ENCODE measurements at regions not wholly inside any gene's neighbourhood (a gene's known extent, or its start where the extent isn't known, plus 50 kb on each side); places are given as distances from the start of the nearest gene placed in this dataset.
A peak's percentile ranks its signal among the peaks of the same experiment; 100 is the strongest.

DNA sequence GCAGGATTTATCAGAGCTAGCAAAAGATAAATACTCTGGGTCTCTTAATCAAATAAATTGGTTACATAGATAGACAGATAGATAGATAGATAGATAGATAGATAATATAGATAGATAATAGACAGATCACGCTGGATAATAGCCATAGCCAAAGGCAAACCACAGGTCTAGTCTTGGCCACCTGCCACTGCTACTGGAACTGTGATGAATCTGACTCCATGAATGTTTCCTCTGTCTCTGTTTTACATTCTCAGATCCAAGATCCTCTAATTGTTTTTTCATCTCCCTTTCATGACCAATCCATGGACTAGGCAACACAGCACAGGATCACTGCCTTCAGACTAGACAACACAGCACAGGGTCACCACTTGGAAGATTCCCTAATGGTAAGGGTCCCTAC, 444.7 kb upstream of the NFIA start:
- DNase-seq (ENCODE audit: low spot score in 2 of 2) = no peak
- H3K36me3 ChIP-seq = no peaks in the 10 kb centered on the region
- WGBS, 2 donors = 80 to 92% methylated on average over 1 of the region's 1 CpG
- TF ChIP-seq EP300 (IDR thresholded peaks at IDR 0.05) = no peak
- TF ChIP-seq CTCF (IDR thresholded peaks at IDR 0.05) = no peak
- no peak for TF ChIP-seq POLR2A (IDR thresholded peaks at IDR 0.05)
- no peaks in the 10 kb centered on the region for H3K9me3 ChIP-seq
- no peak overlapping the region for H3K4me3 ChIP-seq
- no peak overlapping the region for H3K27ac ChIP-seq
- no peaks in the 10 kb centered on the region for H3K27me3 ChIP-seq
- H3K4me1 ChIP-seq = peaks cover 0 to 7% (median 0%) of the 10 kb centered on the region in 4 donors

- no peak for DNase-seq (ENCODE audit: low spot score in 2 of 2)
- Histone ChIP-seq H3K27me3 (no peaks in the 10 kb centered on the region), H3K27ac (no peak overlapping the region), H3K36me3 (no peaks in the 10 kb centered on the region), H3K4me1 (peaks cover 0 to 7% (median 0%) of the 10 kb centered on the region in 4 donors), H3K4me3 (no peak overlapping the region), H3K9me3 (no peaks in the 10 kb centered on the region)
- TF ChIP-seq POLR2A (IDR thresholded peaks at IDR 0.05) (no peak), CTCF (IDR thresholded peaks at IDR 0.05) (no peak), EP300 (IDR thresholded peaks at IDR 0.05) (no peak)
- WGBS, 2 donors = 43 to 47% methylated on average over 2 of the region's 2 CpGs
Measured at GRCh38 chr1:60636946-60637345, 445.4 kb upstream of the NFIA start.

- no peak overlapping the region for H3K27ac ChIP-seq
- H3K27me3 ChIP-seq = no peaks in the 10 kb centered on the region
- H3K4me1 ChIP-seq = peaks cover 0 to 7% (median 0%) of the 10 kb centered on the region in 4 donors
- no peak for DNase-seq (ENCODE audit: low spot score in 2 of 2)
- 69 to 78% methylated on average over 6 of the region's 6 CpGs for WGBS, 2 donors
- TF ChIP-seq CTCF (IDR thresholded peaks at IDR 0.05) (no peak), POLR2A (IDR thresholded peaks at IDR 0.05) (no peak), EP300 (IDR thresholded peaks at IDR 0.05) (no peak)
- no peaks in the 10 kb centered on the region for H3K9me3 ChIP-seq
- H3K4me3 ChIP-seq = no peak overlapping the region
- no peaks in the 10 kb centered on the region for H3K36me3 ChIP-seq
Measured at GRCh38 chr1:60634106-60634505, 448.3 kb upstream of the NFIA start.

DNA sequence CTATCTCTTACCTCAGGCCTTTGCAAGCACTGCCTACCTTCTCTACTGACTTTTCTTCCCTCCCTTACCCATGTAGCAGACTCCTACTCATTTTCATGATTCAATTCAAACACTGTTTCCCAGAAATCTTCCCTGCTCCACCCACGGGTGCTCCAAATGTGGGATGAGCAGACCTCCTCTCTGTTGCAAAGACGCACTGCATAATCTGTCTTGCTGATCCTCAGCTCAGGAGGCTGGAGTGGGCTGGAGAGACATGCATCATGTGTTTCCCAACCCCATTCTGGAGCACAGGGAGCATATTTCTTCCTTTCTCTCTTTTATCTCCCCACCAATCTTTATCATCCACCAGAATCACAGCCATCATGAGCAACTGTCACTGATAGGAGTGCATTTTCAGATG, 459.9 kb upstream of the NFIA start:
- H3K36me3 ChIP-seq = no peaks in the 10 kb centered on the region
- peaks cover 0 to 28% (median 3%) of the 10 kb centered on the region in 4 donors for H3K4me1 ChIP-seq
- DNase-seq (ENCODE audit: low spot score in 2 of 2) = no peak
- no peaks in the 10 kb centered on the region for H3K27me3 ChIP-seq
- WGBS, 2 donors = 55 to 57% methylated on average over 2 of the region's 2 CpGs
- no peak overlapping the region for H3K27ac ChIP-seq
- H3K4me3 ChIP-seq = no peak overlapping the region
- TF ChIP-seq CTCF (IDR thresholded peaks at IDR 0.05) = no peak
- no peak for TF ChIP-seq POLR2A (IDR thresholded peaks at IDR 0.05)
- no peak for TF ChIP-seq EP300 (IDR thresholded peaks at IDR 0.05)
- no peaks in the 10 kb centered on the region for H3K9me3 ChIP-seq

GRCh38 chr1:60621368-60621851, 461.0 kb upstream of the NFIA start:
- peak overlapping the region in 2 of 4 donors; percentile 3 to 9 for H3K4me3 ChIP-seq
- H3K27ac ChIP-seq = peak overlapping the region in 1 of 4 donors; percentile 51
- no peak for DNase-seq (ENCODE audit: low spot score in 2 of 2)
- H3K27me3 ChIP-seq = no peaks in the 10 kb centered on the region
- no peak for TF ChIP-seq POLR2A (IDR thresholded peaks at IDR 0.05)
- WGBS, 2 donors = 6% methylated on average over 10 of the region's 10 CpGs
- no peaks in the 10 kb centered on the region for H3K36me3 ChIP-seq
- no peaks in the 10 kb centered on the region for H3K9me3 ChIP-seq
- peaks cover 0 to 28% (median 3%) of the 10 kb centered on the region in 4 donors for H3K4me1 ChIP-seq

GRCh38 chr1:60620087-60620486, 462.3 kb upstream of the NFIA start:
- Histone ChIP-seq H3K4me1 (peaks cover 0 to 28% (median 3%) of the 10 kb centered on the region in 4 donors), H3K36me3 (no peaks in the 10 kb centered on the region), H3K27me3 (no peaks in the 10 kb centered on the region), H3K4me3 (no peak overlapping the region), H3K9me3 (no peaks in the 10 kb centered on the region), H3K27ac (no peak overlapping the region)
- no peak for TF ChIP-seq POLR2A (IDR thresholded peaks at IDR 0.05)
- no peak for TF ChIP-seq EP300 (IDR thresholded peaks at IDR 0.05)
- no peak for TF ChIP-seq CTCF (IDR thresholded peaks at IDR 0.05)
- 57 to 62% methylated on average over 7 of the region's 7 CpGs for WGBS, 2 donors
- DNase-seq (ENCODE audit: low spot score in 2 of 2) = no peak

Data from tibial nerve (tissue), 4 donors.